OCI-LY3 (cell line): ENCODE measurements at regions not wholly inside any gene's neighbourhood (a gene's known extent, or its start where the extent isn't known, plus 50 kb on each side); places are given as distances from the start of the nearest gene placed in this dataset.

Source experiments
- H2AFZ ChIP-seq: fragments of 200-600, 300-600 bp; shearing (Covaris generic); 2 replicates; pipeline ENCODE4 v1.6.0; 2014; ENCODE audit warnings: antibody characterized with exemption, low read depth, low read length
- H3K27ac ChIP-seq: fragments of 200-600, 300-600 bp; sonication (generic); 2 replicates; pipeline ENCODE4 v1.5.1; 2014; ENCODE audit warnings: mild to moderate bottlenecking, low read length, moderate library complexity, mixed read lengths
- H3K27me3 ChIP-seq: fragments of 200-600, 300-600 bp; sonication (generic); 2 replicates; pipeline ENCODE4 v1.6.1; 2014; ENCODE audit warnings: low read depth, low read length, mixed read lengths
- H3K36me3 ChIP-seq: fragments of 200-600, 300-600 bp; sonication (generic); replicated peaks from 2 replicates; pipeline ENCODE3; 2014; ENCODE audit warnings: low read depth, low read length, mixed read lengths
- H3K4me1 ChIP-seq: fragments of 300-600, 200-600 bp; sonication (generic); 2 replicates; pipeline ENCODE4 v1.6.1; 2014; ENCODE audit warnings: low read length, mixed read lengths
- H3K4me2 ChIP-seq: fragments of 200-600, 300-600 bp; sonication (generic); 2 replicates; pipeline ENCODE4 v1.6.1; 2014; ENCODE audit warnings: low read length, mixed read lengths
- H3K4me3 ChIP-seq: fragments of 300-600, 200-600 bp; sonication (generic); 2 replicates; pipeline ENCODE4 v1.5.1; 2014; ENCODE audit warnings: antibody characterized with exemption, mild to moderate bottlenecking, low read length, moderate library complexity
- H3K79me2 ChIP-seq: fragments of 300-600, 200-600 bp; shearing (Covaris generic); 2 replicates; pipeline ENCODE4 v1.6.1; 2014; ENCODE audit warnings: mild to moderate bottlenecking, low read length, mixed read lengths
- H3K9ac ChIP-seq: fragments of 300-600, 200-600 bp; shearing (Covaris generic); 2 replicates; pipeline ENCODE4 v1.6.0; 2014; ENCODE audit warnings: mild to moderate bottlenecking, low read length, moderate library complexity
- H3K9me3 ChIP-seq: fragments of 200-600, 300-600 bp; shearing (Covaris generic); 2 replicates; pipeline ENCODE4 v1.6.1; 2014; ENCODE audit warnings: low read length, mixed read lengths; ENCODE audit not compliant: insufficient read depth
- H4K20me1 ChIP-seq: fragments of 200-600, 300-600 bp; sonication (generic); 2 replicates; pipeline ENCODE4 v1.6.1; 2016; ENCODE audit warnings: low read length, mixed read lengths; ENCODE audit not compliant: insufficient read depth
- EZH2phosphoT487 ChIP-seq: fragments of 200-600 bp; shearing (Covaris generic); IDR thresholded peaks from 2 replicates; pipeline ENCODE4 v1.6.1; 2018; ENCODE audit warnings: antibody characterized with exemption, mixed run types, low read depth
- TF ChIP-seq, protein P1 (sequence below): fragments of 200-600, 300-600 bp; sonication (generic); IDR thresholded peaks from 2 replicates; pipeline ENCODE4 v1.5.1; 2014; ENCODE audit warnings: antibody characterized with exemption, low read length, low read depth

DNA sequence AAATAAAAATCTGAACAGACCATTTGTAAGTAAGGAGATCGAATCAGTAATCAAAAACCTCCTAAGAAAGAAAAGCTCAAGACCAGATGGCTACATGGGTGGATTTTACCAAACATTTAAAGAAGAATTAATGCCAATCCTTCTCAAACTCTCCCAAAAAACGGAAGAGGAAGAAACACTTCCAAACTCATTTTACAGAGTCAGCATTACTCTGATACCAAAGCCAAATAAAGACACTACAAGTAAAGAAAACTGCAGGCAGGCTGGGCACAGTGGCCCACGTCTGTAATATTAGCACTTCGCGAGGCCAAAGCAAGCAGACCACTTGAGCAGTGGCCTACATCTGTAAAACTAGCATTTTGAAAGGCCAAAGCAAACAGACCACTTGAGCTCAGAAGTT is 159.8 kb downstream of the DPY19L2 start:
- no peak overlapping the region for H3K9ac ChIP-seq
- no peak overlapping the region for H3K27ac ChIP-seq
- H3K79me2 ChIP-seq = no peaks in the 10 kb centered on the region
- no peaks in the 10 kb centered on the region for H3K27me3 ChIP-seq
- no peaks in the 10 kb centered on the region for H3K9me3 ChIP-seq
- no peak overlapping the region for H3K4me2 ChIP-seq
- H3K4me1 ChIP-seq = no peaks in the 10 kb centered on the region
- H4K20me1 ChIP-seq = no peaks in the 10 kb centered on the region
- H3K4me3 ChIP-seq = no peak overlapping the region
- no peaks in the 10 kb centered on the region for H3K36me3 ChIP-seq
- H2AFZ ChIP-seq = no peak overlapping the region
- no peak for TF ChIP-seq EZH2phosphoT487
- TF ChIP-seq, protein P1, sequence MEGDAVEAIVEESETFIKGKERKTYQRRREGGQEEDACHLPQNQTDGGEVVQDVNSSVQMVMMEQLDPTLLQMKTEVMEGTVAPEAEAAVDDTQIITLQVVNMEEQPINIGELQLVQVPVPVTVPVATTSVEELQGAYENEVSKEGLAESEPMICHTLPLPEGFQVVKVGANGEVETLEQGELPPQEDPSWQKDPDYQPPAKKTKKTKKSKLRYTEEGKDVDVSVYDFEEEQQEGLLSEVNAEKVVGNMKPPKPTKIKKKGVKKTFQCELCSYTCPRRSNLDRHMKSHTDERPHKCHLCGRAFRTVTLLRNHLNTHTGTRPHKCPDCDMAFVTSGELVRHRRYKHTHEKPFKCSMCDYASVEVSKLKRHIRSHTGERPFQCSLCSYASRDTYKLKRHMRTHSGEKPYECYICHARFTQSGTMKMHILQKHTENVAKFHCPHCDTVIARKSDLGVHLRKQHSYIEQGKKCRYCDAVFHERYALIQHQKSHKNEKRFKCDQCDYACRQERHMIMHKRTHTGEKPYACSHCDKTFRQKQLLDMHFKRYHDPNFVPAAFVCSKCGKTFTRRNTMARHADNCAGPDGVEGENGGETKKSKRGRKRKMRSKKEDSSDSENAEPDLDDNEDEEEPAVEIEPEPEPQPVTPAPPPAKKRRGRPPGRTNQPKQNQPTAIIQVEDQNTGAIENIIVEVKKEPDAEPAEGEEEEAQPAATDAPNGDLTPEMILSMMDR = no peak

DNA sequence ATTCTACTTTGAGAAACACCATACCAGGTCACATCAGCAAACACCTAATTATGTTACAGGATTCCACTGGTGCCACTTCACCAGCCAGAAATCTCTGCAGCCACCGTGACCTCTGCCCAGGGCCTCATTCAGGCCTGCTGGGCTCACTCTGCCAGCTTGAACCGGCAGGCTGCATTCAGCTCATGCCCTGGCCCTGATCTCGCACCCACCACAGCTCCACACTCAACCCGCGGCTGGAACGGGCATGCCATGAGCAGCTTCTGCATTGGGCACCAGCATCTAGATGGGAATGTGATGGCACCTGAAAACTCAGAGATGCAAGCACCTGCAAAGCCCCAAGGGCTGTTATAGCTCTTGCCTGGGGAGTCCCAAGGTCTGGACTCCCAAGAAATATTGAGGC is 168.7 kb downstream of the DPY19L2 start:
- no peak overlapping the region for H3K4me3 ChIP-seq
- no peak overlapping the region for H3K27ac ChIP-seq
- H2AFZ ChIP-seq = no peak overlapping the region
- H3K9me3 ChIP-seq = no peaks in the 10 kb centered on the region
- no peak overlapping the region for H3K9ac ChIP-seq
- TF ChIP-seq, protein P1 = no peak
- TF ChIP-seq EZH2phosphoT487 = no peak
- H3K4me1 ChIP-seq = no peaks in the 10 kb centered on the region
- no peaks in the 10 kb centered on the region for H3K79me2 ChIP-seq
- H3K36me3 ChIP-seq = no peaks in the 10 kb centered on the region
- H4K20me1 ChIP-seq = no peaks in the 10 kb centered on the region
- no peak overlapping the region for H3K4me2 ChIP-seq
- H3K27me3 ChIP-seq = no peaks in the 10 kb centered on the region

DNA sequence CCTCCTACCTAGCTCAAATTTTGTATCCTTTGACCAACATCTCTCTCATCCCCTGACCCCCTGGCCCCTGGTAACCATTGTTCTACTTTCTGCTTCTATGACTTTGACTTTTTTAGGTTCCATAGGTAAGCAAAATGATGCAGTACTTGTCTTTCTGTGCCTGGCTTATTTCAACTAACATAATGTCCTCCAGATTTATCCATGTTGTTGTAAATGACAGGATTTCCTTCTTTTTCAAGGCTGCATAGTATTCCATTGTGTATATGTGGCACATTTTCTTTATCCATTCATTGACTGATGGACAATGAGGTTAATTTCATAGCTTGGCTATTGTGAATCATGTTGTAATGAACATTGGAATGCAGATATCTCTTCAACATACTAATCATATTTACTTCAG is 170.1 kb downstream of the DPY19L2 start:
- Histone ChIP-seq H3K79me2 (no peaks in the 10 kb centered on the region), H2AFZ (no peak overlapping the region), H3K9me3 (no peaks in the 10 kb centered on the region), H3K27ac (no peak overlapping the region), H3K36me3 (no peaks in the 10 kb centered on the region), H3K27me3 (no peaks in the 10 kb centered on the region), H4K20me1 (no peaks in the 10 kb centered on the region), H3K4me1 (no peaks in the 10 kb centered on the region), H3K4me2 (no peak overlapping the region), H3K9ac (no peak overlapping the region), H3K4me3 (no peak overlapping the region)
- TF ChIP-seq EZH2phosphoT487 = no peak
- TF ChIP-seq, protein P1 = no peak

DNA sequence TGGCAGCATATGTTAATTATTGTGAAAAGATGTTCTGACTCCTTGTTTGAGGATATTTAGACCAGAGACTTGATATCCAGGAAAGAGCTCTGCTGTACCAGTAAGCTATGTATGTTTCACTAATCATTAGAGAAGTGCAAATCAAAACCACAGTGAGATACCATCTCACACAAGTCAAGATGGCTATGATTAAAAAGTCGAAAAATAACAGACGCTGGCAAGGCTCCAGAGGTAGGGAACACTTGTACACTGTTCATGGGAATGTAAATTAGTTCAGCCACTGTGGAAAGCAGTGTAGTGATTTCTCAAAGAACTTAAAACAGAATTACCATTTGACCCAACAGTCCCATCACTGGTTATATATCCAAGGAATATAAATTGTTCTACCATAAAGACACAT is 171.6 kb downstream of the DPY19L2 start:
- no peak overlapping the region for H2AFZ ChIP-seq
- TF ChIP-seq EZH2phosphoT487 = no peak
- TF ChIP-seq, protein P1 = no peak
- H3K79me2 ChIP-seq = no peaks in the 10 kb centered on the region
- H3K27ac ChIP-seq = no peak overlapping the region
- H3K4me1 ChIP-seq = no peaks in the 10 kb centered on the region
- H3K27me3 ChIP-seq = no peaks in the 10 kb centered on the region
- no peak overlapping the region for H3K4me2 ChIP-seq
- H3K4me3 ChIP-seq = no peak overlapping the region
- no peaks in the 10 kb centered on the region for H3K36me3 ChIP-seq
- no peaks in the 10 kb centered on the region for H4K20me1 ChIP-seq
- no peaks in the 10 kb centered on the region for H3K9me3 ChIP-seq
- H3K9ac ChIP-seq = no peak overlapping the region
